HFFc6 (cell line): ENCODE measurements at regions not wholly inside any gene's neighbourhood (a gene's known extent, or its start where the extent isn't known, plus 50 kb on each side); places are given as distances from the start of the nearest gene placed in this dataset.

Experiments used
- DNase-seq: peaks from one replicate; pipeline ENCODE4 v3.0.0-alpha.2; 2018
- H3K27ac Mint-ChIP-seq: 2 replicates; pipeline ENCODE4 v1.8.0; 2020; ENCODE audit warnings: mild to moderate bottlenecking, mixed read lengths
- H3K27me3 Mint-ChIP-seq: 2 replicates; pipeline ENCODE4 v1.8.0; 2021; ENCODE audit warnings: mild to moderate bottlenecking, moderate library complexity, mixed read lengths; ENCODE audit not compliant: insufficient read depth
- H3K36me3 Mint-ChIP-seq: 2 replicates; pipeline ENCODE4 v1.8.0; 2021; ENCODE audit warnings: low read depth, mixed read lengths
- H3K4me1 Mint-ChIP-seq: 2 replicates; pipeline ENCODE4 v1.8.0; 2020; ENCODE audit warnings: low read depth, mixed read lengths
- H3K4me3 Mint-ChIP-seq: 2 replicates; pipeline ENCODE4 v1.8.0; 2020; ENCODE audit warnings: mild to moderate bottlenecking, moderate library complexity, mixed read lengths
- H3K9me3 Mint-ChIP-seq: 2 replicates; pipeline ENCODE4 v1.8.0; 2020; ENCODE audit warnings: mild to moderate bottlenecking, mixed read lengths
- CTCF ChIP-seq: fragments of 200-600 bp; sonication (generic); IDR thresholded peaks from 2 replicates; pipeline ENCODE4 v1.5.0; 2021; ENCODE audit warnings: antibody characterized with exemption, mild to moderate bottlenecking

GRCh38 chr7:115582956-115583355 lies 447.6 kb downstream of the TFEC start:
- DNase-seq: no peak
- Mint-ChIP-seq H3K27ac (no peak overlapping the region), H3K4me1 (peaks cover 18% of the 10 kb centered on the region), H3K4me3 (no peak overlapping the region), H3K36me3 (peaks cover 6% of the 10 kb centered on the region), H3K27me3 (no peaks in the 10 kb centered on the region), H3K9me3 (no peaks in the 10 kb centered on the region; the same call in 1 of the 2 replicates)
- no peak for TF ChIP-seq CTCF

- no peaks in the 10 kb centered on the region for H3K27me3 Mint-ChIP-seq
- H3K36me3 Mint-ChIP-seq: no peaks in the 10 kb centered on the region
- TF ChIP-seq CTCF: no peak
Measured at GRCh38 chr7:115578576-115578975, 452.0 kb downstream of the TFEC start.

GRCh38 chr7:115574681-115575291 lies 455.8 kb downstream of the TFEC start:
- DNase-seq: no peak
- TF ChIP-seq CTCF: no peak
- H3K36me3 Mint-ChIP-seq: no peaks in the 10 kb centered on the region
- H3K27ac Mint-ChIP-seq: no peak overlapping the region
- H3K27me3 Mint-ChIP-seq: no peaks in the 10 kb centered on the region
- no peaks in the 10 kb centered on the region for H3K9me3 Mint-ChIP-seq
- H3K4me3 Mint-ChIP-seq: no peak overlapping the region
- H3K4me1 Mint-ChIP-seq: no peaks in the 10 kb centered on the region; the same call in 1 of the 2 replicates

More at GRCh38 chr7:115578576-115578975, 452.0 kb downstream of the TFEC start:
- Mint-ChIP-seq H3K9me3 (no peaks in the 10 kb centered on the region), H3K27ac (no peak overlapping the region), H3K4me3 (no peak overlapping the region), H3K4me1 (no peaks in the 10 kb centered on the region; the same call in 1 of the 2 replicates)
- DNase-seq: no peak

- Mint-ChIP-seq H3K27me3 (peaks cover 2% of the 10 kb centered on the region; the same call in 1 of the 2 replicates), H3K36me3 (no peaks in the 10 kb centered on the region), H3K27ac (no peak overlapping the region), H3K4me1 (peaks cover 5% of the 10 kb centered on the region), H3K9me3 (no peaks in the 10 kb centered on the region), H3K4me3 (no peak overlapping the region)
- DNase-seq: no peak
- no peak for TF ChIP-seq CTCF
Measured at GRCh38 chr7:115572111-115572510, 458.5 kb downstream of the TFEC start.

GRCh38 chr7:115561335-115562110 lies 469.0 kb downstream of the TFEC start:
- peak overlapping the region; percentile 84 for H3K27ac Mint-ChIP-seq
- peak; percentile 94 for DNase-seq
- peak; percentile 67 for TF ChIP-seq CTCF
- no peaks in the 10 kb centered on the region; the same call in 1 of the 2 replicates for H3K27me3 Mint-ChIP-seq
- no peaks in the 10 kb centered on the region for H3K9me3 Mint-ChIP-seq
- no peaks in the 10 kb centered on the region; the same call in 1 of the 2 replicates for H3K36me3 Mint-ChIP-seq
- H3K4me1 Mint-ChIP-seq: peaks cover 56% of the 10 kb centered on the region
- peak overlapping the region; percentile 53 for H3K4me3 Mint-ChIP-seq
